OCI-LY1 (cell line): ENCODE measurements at regions not wholly inside any gene's neighbourhood (a gene's known extent, or its start where the extent isn't known, plus 50 kb on each side); places are given as distances from the start of the nearest gene placed in this dataset.
"Not testable (repeated sequence)": the region's sequence is repeated elsewhere in the genome, so short reads cannot be mapped to it uniquely, and the experiment has no call there.

Source experiments
- EZH2 ChIP-seq: fragments of 200-600 bp; sonication (generic), shearing (Covaris generic); IDR thresholded peaks from 2 replicates; pipeline ENCODE4 v1.8.0; 2017; ENCODE audit warnings: borderline replicate concordance, mixed run types, mild to moderate bottlenecking, antibody characterized with exemption, low read length, moderate library complexity, mixed read lengths
- TF ChIP-seq, protein P1 (sequence below): fragments of 200-600 bp; sonication (generic), shearing (Covaris generic); IDR thresholded peaks from 2 replicates; pipeline ENCODE4 v1.5.1; 2017; ENCODE audit warnings: mild to moderate bottlenecking, antibody characterized with exemption, low read length, moderate library complexity, mixed read lengths

- TF ChIP-seq, protein P1, sequence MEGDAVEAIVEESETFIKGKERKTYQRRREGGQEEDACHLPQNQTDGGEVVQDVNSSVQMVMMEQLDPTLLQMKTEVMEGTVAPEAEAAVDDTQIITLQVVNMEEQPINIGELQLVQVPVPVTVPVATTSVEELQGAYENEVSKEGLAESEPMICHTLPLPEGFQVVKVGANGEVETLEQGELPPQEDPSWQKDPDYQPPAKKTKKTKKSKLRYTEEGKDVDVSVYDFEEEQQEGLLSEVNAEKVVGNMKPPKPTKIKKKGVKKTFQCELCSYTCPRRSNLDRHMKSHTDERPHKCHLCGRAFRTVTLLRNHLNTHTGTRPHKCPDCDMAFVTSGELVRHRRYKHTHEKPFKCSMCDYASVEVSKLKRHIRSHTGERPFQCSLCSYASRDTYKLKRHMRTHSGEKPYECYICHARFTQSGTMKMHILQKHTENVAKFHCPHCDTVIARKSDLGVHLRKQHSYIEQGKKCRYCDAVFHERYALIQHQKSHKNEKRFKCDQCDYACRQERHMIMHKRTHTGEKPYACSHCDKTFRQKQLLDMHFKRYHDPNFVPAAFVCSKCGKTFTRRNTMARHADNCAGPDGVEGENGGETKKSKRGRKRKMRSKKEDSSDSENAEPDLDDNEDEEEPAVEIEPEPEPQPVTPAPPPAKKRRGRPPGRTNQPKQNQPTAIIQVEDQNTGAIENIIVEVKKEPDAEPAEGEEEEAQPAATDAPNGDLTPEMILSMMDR: not testable (repeated sequence)
- TF ChIP-seq EZH2: not testable (repeated sequence)
Observed at GRCh38 chr20:48485153-48485552, 342.6 kb downstream of the PREX1 start.
